B cell (primary cell): ENCODE measurements at regions not wholly inside any gene's neighbourhood (a gene's known extent, or its start where the extent isn't known, plus 50 kb on each side); places are given as distances from the start of the nearest gene placed in this dataset.

Experiments used
- CTCF ChIP-seq: fragments of 200-600 bp; IDR thresholded peaks from one replicate; pipeline ENCODE4 v1.8.0; 2022; ENCODE audit warnings: antibody characterized with exemption, mild to moderate bottlenecking
- EZH2 ChIP-seq: IDR thresholded peaks from 2 replicates; pipeline ENCODE4 v1.6.1; 2012; ENCODE audit warnings: borderline replicate concordance, low read depth, mild to moderate bottlenecking, moderate library complexity, low read length; ENCODE audit not compliant: insufficient read depth, poor library complexity, severe bottlenecking

DNA sequence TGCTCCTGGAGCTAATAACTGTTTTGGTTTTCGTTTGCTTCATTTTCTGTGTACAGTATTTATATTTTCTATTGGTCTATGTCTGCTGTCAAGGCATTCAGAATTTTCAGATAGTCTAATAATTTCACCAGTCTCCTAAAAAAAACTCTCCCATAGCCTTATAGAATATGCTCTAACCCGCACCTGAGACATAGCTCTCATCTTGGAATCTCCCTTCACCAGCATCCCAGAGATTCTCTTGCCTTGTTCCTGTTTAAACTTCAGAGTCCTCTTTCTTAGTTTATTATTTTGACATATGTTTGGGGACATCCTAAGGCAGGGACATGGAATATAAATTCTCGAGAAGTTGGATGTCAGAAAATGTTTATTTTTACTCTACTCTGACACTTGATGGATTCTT lies 58.3 kb upstream of the MED4 start:
- no peak for TF ChIP-seq CTCF
- no peak for TF ChIP-seq EZH2
